Fibroblast of skin of scalp (primary cell): ENCODE measurements at regions not wholly inside any gene's neighbourhood (a gene's known extent, or its start where the extent isn't known, plus 50 kb on each side); places are given as distances from the start of the nearest gene placed in this dataset.
A peak's percentile ranks its signal among the peaks of the same experiment; 100 is the strongest.
"Not testable (repeated sequence)": the region's sequence is repeated elsewhere in the genome, so short reads cannot be mapped to it uniquely, and the experiment has no call there.

ENCODE experiments used
- DNase-seq: peaks from one replicate; pipeline ENCODE4 v3.0.0-alpha.2; 2013

DNA sequence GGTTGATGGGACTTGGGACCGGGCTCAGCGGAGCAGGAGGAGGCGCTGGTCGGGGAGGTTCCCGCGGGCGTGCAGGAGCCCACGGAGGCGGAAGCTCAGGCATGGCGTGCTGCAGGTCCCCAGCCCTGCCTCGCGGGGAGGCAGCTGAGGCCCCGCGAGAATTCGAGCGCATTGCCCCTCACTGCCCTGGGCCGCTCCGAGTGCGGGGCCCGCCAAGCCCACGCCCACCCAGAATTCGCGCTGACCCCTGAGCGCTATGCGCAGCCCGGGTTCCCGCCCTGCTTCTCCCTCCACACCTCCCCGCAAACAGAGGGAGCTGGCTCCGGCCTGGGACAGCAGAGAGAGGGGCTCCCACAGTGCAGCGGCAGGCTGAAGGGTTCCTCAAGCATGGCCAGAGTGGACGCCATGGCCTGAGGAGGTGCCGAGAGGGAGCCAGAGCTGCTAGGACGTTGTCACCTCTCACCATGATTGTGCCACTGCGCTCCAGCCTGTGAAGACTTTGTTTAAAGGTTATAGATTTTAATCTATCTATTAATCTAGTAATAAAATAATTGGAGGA lies 357.2 kb upstream of the RGPD4 start:
- DNase-seq, result no peak

DNA sequence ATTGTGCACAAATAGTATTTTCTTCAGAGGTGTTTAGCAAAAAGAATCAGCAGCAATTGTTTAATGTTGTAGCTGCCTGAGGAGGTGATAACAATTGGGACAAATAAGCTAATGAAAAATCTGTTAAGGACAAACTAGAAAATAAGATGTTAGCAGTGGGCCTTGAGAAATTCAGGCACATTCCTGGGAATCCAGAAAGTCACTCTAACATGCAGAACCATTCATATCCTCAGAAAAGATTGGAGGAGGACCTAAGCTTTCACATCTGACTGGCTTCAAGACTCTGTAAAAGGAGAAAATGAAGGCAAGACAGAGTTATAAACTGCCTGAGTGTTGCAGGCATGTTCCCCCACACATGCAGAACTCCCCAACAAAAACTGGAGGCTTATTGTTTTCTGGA lies 353.5 kb upstream of the RGPD4 start:
- no peak for DNase-seq

DNA sequence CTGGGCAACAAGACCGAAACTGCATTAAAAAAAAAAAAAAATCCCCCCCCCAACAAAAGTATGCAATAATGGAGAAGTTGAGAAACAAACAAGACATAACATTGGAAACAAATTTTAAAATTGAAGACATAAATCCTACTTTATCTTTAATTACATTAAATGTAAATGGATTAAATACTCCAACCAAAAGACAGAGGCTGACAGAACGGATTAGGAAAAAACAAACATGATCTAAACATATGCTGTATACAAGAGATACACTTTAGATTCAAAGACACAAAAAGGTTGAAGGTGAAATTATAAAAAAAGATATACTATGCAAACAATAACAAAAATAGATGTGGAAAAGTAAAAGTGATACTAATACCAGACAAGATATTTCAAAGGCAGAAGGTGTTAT lies 350.8 kb upstream of the RGPD4 start:
- no peak for DNase-seq

DNA sequence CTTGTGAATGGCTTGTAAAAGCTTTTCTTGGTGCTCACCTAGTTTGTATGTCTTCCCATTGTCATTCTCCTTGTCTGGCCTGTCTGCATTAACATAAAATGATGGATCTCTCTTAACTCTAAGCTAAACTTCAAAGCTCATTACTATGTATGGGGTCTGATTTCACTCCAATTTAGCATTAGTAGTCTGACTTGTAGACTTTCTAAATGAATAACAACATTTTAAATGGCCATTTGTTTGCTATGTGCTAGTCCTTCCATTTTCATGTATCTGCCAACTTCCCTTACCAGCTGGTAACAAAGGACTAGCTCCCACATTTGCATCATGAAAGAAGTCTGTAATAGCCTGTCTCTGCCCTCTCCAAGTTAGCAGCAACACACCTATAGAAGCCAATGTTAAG lies 324.2 kb upstream of the RGPD4 start:
- DNase-seq, result no peak

DNA sequence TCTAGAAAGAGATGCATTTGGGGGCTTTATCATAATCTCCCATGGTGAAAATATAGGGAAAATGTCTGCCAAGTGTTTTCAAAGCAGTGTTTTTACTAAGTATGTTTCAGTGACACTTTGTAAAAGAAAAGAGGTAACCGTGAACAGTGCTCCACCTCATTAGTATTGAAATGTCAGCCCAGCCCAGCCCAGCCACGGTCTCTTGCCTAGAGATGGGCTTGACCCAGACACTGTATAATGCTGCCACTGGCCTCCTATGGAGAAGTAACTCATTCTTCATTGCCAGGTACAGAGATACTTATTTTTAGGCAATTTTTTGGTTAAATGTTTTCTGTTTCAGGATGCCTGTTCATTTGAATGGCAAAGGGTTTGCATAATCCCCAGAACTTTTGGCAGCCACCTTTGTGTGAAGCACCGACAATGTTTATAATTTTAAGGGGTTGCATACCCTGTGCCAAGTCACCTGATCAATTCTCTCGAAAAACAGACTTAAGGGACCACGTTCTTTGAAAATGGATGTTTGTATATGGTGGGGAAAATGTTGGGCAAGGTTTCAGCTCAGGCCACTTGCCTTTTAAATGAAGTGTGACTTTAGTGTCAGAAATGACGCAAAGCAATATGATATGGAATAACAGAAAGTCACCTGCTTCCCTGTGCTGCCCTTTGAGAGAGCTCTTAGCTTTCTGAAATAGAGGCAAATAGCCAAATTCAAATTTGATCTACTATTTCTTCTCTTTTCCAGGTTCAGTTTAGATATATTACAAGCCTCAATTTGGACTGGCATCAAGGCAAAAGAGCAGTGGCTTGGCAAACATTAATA lies 314.5 kb upstream of the RGPD4 start:
- no peak for DNase-seq

DNA sequence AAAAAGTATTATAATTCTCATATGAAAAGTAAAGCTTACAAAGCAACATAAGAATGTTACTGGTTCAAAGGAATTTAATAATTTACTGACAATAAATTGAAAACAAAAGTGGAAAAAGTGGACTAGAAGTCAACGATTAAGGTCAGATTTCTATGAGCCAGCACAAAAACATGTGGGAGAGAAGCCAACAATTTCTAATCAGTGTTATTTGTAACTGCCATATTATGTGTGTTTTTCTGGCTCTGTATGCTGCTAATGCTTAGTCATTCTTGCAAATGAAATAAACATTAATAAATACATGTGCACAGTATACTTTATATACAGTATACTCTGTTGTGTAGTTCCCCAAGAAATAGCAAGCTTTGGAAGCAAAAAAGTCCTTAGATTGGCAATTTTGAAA lies 301.3 kb upstream of the RGPD4 start:
- DNase-seq, result peak; percentile 59

DNA sequence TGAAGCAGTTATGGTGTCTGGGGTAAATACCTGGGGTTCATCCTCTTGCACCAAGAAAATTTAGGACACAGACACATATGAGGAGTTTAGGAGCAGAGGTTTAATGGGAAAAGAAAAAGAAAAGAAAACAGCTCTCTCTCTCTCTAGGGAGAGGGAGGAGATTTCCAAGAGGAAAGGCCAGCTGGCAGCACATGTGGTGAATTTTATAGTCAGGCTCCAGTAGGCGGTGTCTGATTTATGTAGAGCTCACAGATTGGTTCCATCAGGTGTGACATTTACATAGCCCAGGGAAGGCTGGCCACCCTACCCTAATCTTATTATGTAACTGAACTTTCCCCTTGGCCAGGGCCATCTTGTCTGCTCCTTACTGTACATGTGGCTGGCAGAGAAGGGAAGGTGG lies 297.5 kb upstream of the RGPD4 start:
- no peak for DNase-seq

DNA sequence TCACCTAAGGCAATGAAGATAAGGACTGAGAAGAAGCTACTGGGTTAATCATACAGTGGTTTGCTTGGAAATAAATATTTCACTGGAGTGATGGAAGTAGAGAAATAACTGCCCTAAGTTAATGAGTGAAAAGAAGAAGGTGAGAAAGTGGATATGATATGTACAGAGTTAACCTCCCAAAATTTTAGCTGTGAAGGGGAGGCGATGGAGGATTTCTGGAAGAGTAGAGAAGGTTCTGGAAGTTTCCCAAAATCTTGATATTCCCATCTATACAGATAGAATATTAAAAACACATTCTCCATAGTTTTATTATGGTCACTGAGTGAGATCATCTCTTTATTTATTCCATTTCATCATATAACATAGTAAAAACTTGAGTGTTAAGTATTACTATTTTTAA lies 296.6 kb upstream of the RGPD4 start:
- DNase-seq, result no peak

DNA sequence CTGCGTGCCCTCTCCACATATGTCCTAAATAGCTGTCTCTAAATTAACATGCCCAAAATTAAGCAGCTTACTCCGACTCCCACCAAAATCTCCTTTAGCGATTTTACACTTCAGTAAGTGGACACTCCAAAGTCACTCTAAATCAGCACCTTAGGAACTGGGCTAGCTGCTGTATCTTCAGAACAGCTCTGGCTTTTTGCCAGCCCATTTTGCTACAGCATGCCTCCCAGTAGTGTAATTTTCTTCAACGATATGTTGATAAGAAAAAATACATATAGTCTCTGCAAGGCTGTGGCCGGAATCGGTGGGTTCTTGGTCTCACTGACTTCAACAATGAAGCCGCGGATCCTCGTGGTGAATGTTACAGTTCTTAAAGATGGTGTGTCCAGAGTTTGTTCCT lies 291.8 kb upstream of the RGPD4 start:
- no peak for DNase-seq

DNA sequence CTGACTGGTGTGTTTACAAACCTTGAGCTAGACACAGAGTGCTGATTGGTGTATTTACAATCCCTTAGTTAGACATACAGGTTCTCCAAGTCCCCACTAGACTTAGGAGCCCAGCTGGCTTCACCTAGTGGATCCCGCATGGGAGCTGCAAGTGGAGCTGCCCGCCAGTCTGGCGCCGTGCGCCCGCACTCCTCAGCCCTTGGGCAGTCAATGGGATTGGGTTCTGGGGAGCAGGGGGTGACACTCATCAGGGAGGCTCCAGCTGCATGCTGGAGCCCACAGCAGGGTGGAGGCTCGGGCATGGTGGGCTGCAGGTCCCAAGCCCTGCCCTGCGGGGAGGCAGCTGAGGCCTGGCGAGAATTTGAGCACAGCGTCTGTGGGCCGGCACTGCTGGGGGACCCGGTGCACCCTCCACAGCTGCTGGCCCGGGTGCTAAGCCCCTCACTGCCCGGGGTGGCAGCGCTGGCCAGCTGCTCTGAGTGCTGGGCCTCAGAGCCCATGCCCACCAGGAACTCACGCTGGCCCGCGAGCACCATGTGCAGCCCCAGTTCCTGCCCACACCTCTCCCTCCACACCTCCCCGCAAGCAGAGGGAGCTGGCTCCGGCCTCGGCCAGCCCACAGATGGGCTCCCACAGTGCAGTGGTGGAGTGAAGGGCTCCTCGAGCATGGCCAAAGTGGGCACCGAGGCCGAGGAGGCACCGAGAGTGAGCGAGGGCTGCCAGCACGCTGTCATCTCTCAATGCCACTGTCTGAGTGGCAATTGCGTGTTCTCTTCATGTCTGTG lies 290.6 kb upstream of the RGPD4 start:
- not testable (repeated sequence) for DNase-seq

DNA sequence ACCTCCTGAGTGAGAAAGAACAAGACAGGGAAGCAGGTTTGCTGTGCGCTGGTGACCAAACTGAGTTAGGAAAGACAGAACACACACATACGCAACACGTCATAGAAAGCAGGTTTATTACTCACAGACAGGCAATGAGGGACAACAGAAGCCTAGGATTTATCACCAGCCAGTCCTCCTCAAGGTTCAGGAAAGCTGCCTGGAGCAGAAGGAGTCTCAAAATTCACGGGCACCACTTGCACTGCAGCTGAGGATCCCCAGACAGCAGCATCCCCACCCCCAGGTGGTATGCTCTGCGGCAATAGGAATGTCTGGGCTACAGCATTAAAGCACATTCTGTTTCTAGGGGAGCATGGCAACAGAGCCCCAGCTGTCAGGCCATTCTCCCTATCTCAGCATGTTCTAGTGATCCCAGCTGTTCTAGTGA lies 284.4 kb upstream of the RGPD4 start:
- no peak for DNase-seq

DNA sequence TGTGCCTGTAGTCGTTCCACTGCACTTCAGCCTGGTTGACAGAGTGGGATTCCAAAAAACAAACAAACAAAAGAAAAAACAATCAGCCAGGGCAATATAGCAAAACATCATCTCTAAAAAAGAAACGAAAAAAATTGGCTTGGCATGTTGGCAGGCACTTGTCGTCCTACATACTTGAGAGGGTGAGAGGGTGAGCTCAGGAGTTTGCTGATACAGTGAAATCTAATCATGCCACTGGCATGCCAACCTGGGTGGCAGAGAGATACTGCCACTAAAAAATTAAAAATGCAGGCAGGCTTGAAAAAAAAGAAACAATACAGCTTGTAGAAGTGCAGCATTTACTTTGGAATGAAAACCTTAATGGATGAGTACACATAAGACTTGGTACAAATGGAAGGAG lies 282.9 kb upstream of the RGPD4 start:
- no peak for DNase-seq

DNA sequence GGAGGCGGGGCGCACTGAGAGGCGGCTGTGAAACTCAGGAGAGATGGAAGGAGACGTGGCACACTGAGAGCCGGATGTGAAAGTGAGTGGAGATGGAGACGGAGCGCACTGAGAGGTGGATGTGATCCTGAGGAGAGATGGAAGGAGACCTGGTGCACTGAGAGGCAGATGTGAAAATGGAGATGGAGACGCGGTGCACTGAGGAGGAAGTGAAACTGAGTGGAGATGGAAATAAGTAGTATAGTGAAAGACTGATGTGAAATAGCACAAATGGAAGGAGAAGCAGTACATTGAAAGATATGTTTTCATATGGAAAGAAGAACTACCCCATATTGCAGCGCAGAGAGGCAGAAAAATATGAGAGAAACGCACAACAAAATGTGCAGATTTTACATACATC lies 281.6 kb upstream of the RGPD4 start:
- DNase-seq, result no peak

DNA sequence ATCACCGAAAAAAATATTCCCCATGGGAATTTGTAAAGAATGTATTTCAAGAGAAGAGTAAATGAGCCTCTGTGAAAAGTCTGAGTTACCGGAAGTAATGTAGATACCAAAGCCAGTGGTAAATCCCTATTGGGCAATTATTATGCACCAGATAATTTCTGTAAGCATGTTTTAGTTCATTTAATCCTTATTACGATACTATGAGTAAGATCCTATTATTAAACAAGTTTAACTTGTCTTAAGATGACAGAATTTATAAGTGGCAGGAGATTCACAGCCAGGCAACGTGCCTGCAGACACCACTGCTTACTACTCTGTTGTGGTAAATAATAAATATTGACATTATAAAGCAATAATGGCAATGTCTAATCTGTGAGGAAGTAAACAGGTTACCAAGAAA lies 280.8 kb upstream of the RGPD4 start:
- DNase-seq, result no peak

DNA sequence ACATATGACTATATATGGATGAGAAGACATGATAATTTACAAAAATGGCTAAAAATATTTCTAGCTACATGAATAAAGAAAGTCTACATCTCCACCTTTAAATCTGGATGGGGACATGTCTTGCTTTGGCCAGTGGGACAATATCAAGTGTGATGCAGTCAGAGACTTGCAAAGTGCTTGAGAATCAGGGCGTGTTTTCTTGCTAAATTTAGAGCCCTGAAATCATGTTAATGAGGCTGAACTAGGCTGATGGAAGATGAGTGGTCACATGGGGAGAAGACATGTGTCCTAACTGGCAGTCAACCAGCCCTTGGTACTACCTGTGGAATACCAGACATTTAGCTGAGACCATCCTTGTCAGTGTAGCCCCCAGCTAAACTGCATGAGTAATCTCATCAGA lies 278.5 kb upstream of the RGPD4 start:
- no peak for DNase-seq

DNA sequence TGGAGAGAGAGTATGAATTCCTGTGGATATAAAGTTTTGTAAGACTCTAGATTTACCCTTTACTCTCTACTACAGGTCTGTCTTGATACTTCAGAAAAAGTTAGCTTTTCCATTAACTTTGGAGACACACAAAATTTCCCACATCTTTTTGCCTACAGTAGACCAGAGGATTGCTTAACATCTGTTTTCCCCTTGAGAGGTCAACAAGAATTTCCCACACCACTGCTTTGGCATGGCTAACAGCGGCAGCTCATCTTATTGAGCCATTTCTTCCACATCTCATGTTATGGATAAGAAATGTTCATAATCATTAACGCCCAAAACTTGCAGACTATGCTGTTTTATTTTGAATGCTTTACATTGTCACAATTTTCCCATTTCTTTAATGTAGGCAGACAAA lies 273.6 kb upstream of the RGPD4 start:
- DNase-seq, result no peak

DNA sequence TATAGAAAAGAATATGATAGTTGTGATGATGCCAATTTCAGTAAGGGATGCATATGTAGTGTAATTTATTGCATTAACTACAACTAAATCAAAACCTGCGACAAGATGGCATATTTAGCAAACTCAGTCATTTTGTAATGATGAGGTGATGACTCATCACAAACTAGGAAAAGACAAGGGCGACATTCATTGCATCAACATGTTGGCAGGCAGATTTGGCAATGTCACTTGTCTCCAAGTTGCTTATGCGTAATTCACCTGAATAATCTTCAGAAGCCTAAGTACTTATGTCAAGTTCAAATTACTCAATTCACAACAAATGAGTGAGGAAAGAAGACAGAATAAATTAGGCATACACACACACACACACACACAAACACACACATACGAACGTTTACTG lies 273.2 kb upstream of the RGPD4 start:
- DNase-seq, result no peak

DNA sequence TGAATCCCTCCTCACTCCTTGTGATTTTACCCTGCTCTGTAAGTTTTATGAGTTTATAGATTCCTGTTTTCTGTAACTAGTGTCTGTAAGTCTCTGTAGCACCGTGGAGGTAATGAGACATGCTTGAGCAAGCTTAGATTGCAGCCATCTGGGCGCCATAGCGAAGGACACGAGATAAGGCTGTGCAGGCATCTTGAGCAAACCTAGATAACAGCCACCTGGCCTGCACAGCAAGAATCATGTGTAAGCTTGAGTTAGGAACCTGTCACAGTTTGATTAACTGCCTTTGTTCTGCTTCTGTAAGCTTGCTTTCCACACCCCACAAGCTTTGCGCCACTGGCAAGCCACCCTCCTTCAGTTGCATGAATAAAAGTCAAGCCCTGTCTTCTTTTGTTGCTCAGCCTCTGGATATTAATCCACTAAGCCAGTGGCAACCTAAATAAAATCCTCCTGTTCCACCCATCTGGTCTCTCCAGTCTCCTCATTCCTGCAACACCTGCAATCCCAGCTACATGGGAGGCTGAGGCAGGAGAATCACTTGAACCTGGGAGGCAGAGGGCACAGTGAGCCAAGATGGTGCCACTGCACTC lies 270.6 kb upstream of the RGPD4 start:
- no peak for DNase-seq

DNA sequence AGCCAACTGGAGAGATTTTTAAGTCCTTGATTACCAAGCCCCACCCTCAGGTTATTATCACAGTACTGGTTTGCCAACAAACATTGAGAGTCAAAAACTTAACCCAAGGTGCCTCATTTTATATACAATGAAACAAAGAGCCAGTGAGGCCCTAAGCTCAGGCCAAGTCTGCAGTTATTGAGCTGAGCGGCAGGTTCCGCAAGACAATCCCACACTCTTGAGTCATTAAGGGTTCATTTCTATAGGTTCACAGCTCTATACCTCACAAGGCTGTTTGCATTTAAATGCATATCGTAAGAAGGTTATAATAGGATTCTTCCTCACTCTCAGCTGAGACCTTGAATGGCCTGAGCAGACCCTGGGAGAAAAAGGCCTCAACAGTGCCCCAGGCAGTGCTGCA lies 268.4 kb upstream of the RGPD4 start:
- no peak for DNase-seq

DNA sequence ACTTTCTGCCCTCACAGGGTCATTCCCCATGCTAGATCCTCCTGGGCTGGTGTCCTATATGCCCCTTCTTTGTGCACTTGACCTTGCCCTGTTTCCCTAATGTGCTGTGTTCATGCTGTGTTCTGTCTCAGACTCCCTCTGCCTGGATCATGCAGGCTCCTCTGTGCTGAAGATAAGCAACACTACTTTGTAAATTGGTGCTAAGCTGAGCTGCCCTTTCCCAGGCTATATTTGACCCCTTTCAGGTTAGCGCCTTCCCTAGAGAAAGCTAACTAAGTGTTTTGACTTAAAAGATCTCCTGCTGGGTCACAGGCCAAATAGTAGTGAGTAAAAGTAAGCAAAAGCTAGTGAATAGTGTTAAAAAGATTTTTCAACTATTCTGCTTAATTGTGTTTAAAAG lies 257.2 kb upstream of the RGPD4 start:
- DNase-seq, result no peak

DNA sequence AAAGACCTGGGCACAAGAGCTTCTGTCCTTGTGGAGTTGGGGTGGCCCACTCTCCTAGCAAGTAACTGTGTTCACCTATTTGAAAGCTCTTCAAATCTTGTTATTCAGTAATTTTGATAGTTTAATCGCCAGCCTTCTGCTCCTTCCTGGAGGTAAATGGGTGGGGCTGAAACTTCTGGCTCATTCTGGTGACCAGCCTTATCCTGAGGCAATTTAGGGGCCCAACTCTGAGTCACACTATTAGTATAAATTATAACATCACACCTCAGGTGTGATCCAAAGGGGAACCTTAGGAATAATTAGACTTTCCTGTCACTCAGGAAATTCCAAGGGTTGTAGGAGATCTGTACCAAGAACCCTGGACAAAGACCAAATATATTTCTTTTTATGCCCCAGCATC lies 255.8 kb upstream of the RGPD4 start:
- no peak for DNase-seq

DNA sequence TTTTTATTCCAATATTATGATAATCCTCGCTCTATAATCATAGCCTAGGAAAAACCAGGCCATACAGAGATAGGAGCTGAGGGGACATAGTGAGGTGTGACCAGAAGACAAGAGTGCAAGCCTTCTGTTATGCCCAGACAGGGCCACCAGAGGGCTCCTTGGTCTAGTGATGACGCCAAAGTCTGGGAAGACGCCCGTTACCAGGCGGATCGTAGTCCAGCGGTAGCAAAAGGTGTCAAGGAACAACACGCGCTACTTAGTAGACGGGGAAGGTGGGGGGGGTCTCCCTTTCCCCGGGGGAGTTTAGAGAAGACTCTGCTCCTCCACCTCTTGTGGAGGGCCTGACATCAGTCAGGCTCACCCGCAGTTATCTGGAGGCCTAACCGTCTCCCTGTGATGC lies 253.8 kb upstream of the RGPD4 start:
- DNase-seq, result peak; percentile 33

DNA sequence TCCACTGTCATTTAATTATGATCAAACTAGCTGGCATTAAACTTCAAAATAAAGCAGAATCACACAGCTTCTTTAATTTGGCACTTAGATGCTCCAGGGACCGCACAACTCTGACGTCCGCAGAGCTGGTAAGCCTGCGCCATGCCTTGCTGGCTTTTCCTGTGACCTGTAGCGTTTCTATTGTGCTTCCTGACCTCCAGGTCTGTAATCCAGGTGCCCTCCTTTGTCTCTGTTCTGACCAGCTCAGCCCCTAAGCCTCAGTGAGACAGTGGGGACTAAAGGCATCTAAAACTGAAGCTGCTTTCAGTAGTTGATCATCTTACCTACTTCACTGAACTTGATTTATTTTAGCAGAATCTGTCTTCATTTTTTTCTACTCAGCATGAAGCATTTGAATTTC lies 249.7 kb upstream of the RGPD4 start:
- DNase-seq, result no peak

DNA sequence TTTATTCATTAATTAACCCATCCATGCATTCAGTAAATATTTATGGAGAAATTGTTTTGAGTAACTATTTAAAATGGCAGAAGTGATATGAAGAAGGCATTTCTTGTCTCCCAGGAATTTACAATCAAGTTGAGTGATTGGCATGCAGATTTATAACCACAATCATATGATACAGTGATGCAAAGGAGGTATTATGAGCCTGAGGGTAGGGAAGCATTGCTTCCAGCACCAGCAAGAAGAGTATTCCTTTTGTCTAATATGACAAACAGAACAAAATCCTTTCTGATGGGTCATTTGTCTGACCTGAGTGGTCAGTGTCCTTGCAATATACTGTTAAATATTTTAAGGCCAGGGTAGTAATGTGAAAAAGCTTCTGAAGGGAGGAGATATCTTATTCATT lies 244.2 kb upstream of the RGPD4 start:
- no peak for DNase-seq
